HG03135 (cell line): ENCODE measurements at regions not wholly inside any gene's neighbourhood (a gene's known extent, or its start where the extent isn't known, plus 50 kb on each side); places are given as distances from the start of the nearest gene placed in this dataset.
"Not testable (repeated sequence)": the region's sequence is repeated elsewhere in the genome, so short reads cannot be mapped to it uniquely, and the experiment has no call there.

Experiments
- ATAC-seq: cut with Tn5 transposase; IDR thresholded peaks from one replicate; pipeline ENCODE4 v1.9.1; 2021; ENCODE audit warnings: mild to moderate bottlenecking, moderate library complexity; ENCODE audit not compliant: unreplicated experiment

GRCh38 chr20:53872561-53873229 lies 197.7 kb downstream of the BCAS1 start:
- ATAC-seq = no peak

- ATAC-seq = no peak
Observed at GRCh38 chr20:53872081-53872541, 198.3 kb downstream of the BCAS1 start.

- no peak for ATAC-seq
Observed at GRCh38 chr20:53871541-53871940, 198.9 kb downstream of the BCAS1 start.

- ATAC-seq = no peak
Observed at GRCh38 chr20:53870426-53871315, 199.7 kb downstream of the BCAS1 start.

- ATAC-seq = peak; percentile 50
Observed at GRCh38 chr20:53869466-53870258, 200.7 kb downstream of the BCAS1 start.

GRCh38 chr20:53867741-53868351 lies 202.5 kb downstream of the BCAS1 start:
- ATAC-seq = no peak

- no peak for ATAC-seq
Observed at GRCh38 chr20:53866794-53867740, 203.3 kb downstream of the BCAS1 start.

GRCh38 chr20:53865901-53866793 lies 204.2 kb downstream of the BCAS1 start:
- no peak for ATAC-seq

- not testable (repeated sequence) for ATAC-seq
Observed at GRCh38 chr20:53864765-53865683, 205.4 kb downstream of the BCAS1 start.

- not testable (repeated sequence) for ATAC-seq
Observed at GRCh38 chr20:53863923-53864641, 206.3 kb downstream of the BCAS1 start.

- ATAC-seq = not testable (repeated sequence)
Observed at GRCh38 chr20:53863535-53863922, 206.9 kb downstream of the BCAS1 start.

- not testable (repeated sequence) for ATAC-seq
Observed at GRCh38 chr20:53863039-53863438, 207.4 kb downstream of the BCAS1 start.

- ATAC-seq = not testable (repeated sequence)
Observed at GRCh38 chr20:53862490-53862889, 207.9 kb downstream of the BCAS1 start.

- ATAC-seq = not testable (repeated sequence)
Observed at GRCh38 chr20:53862136-53862397, 208.3 kb downstream of the BCAS1 start.

GRCh38 chr20:53859684-53860083 lies 210.7 kb downstream of the BCAS1 start:
- no peak for ATAC-seq

- not testable (repeated sequence) for ATAC-seq
Observed at GRCh38 chr20:53859009-53859408, 211.4 kb downstream of the BCAS1 start.

GRCh38 chr20:53858516-53858915 lies 211.9 kb downstream of the BCAS1 start:
- ATAC-seq = not testable (repeated sequence)
